ENCODE measurements at regions not wholly inside any gene's neighbourhood (a gene's known extent, or its start where the extent isn't known, plus 50 kb on each side); places are given as distances from the start of the nearest gene placed in this dataset.
A peak's percentile ranks its signal among the peaks of the same experiment; 100 is the strongest.

- H3K4me3 ChIP-seq (replicated peaks in 1 of 3; ENCODE audit: low read depth in 2 of 3, low read length in 3 of 3): no peak overlapping the region
- Mint-ChIP-seq H3K4me1 (no peaks in the 10 kb centered on the region), H3K36me3 (no peaks in the 10 kb centered on the region), H3K4me3 (no peak overlapping the region), H3K27me3 (ENCODE audit: low read depth in 3 of 3) (peaks cover 0 to 5% (median under 1%) of the 10 kb centered on the region in 3 donors), H3K9me3 (no peaks in the 10 kb centered on the region), H3K27ac (no peak overlapping the region)
- WGBS (ENCODE audit: insufficient coverage): no CpG with 5 or more reads among the region's 4 CpGs
- H4K20me1 ChIP-seq (ENCODE audit: insufficient read depth, low read length): no peaks in the 10 kb centered on the region
- TF ChIP-seq, protein P1, sequence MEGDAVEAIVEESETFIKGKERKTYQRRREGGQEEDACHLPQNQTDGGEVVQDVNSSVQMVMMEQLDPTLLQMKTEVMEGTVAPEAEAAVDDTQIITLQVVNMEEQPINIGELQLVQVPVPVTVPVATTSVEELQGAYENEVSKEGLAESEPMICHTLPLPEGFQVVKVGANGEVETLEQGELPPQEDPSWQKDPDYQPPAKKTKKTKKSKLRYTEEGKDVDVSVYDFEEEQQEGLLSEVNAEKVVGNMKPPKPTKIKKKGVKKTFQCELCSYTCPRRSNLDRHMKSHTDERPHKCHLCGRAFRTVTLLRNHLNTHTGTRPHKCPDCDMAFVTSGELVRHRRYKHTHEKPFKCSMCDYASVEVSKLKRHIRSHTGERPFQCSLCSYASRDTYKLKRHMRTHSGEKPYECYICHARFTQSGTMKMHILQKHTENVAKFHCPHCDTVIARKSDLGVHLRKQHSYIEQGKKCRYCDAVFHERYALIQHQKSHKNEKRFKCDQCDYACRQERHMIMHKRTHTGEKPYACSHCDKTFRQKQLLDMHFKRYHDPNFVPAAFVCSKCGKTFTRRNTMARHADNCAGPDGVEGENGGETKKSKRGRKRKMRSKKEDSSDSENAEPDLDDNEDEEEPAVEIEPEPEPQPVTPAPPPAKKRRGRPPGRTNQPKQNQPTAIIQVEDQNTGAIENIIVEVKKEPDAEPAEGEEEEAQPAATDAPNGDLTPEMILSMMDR (IDR thresholded peaks at IDR 0.05): no peak
- H3K27ac ChIP-seq (ENCODE audit: low read depth in 1 of 2, low read length in 2 of 2): no peak overlapping the region
- no peaks in the 10 kb centered on the region for H3K9me3 ChIP-seq (replicated peaks in 1 of 2; ENCODE audit: control insufficient read depth in 1 of 2, insufficient read depth in 1 of 2, low read length in 2 of 2)
- H3K36me3 ChIP-seq (replicated peaks in 1 of 2; ENCODE audit: control insufficient read depth in 1 of 2, insufficient read depth in 2 of 2, low read length in 2 of 2): no peaks in the 10 kb centered on the region
- H3K4me1 ChIP-seq (ENCODE audit: control insufficient read depth in 1 of 2, insufficient read depth in 2 of 2, low read length in 2 of 2): no peaks in the 10 kb centered on the region
- no peak overlapping the region for H3K9ac ChIP-seq (ENCODE audit: insufficient read depth, low read length, poor library complexity, severe bottlenecking)
- no peak overlapping the region for H3K4me2 ChIP-seq (replicated peaks; ENCODE audit: extremely low read depth, low read length, poor library complexity, severe bottlenecking)
- no peaks in the 10 kb centered on the region for H3K79me2 ChIP-seq (ENCODE audit: insufficient read depth, low read length)
- intact Hi-C loops (cut with micrococcal nuclease): no loop called here
- no peak for DNase-seq
- H2AFZ ChIP-seq (ENCODE audit: insufficient read depth, low read depth, low read length, poor library complexity, severe bottlenecking): no peak overlapping the region
- H3K27me3 ChIP-seq (ENCODE audit: control insufficient read depth in 2 of 2, insufficient read depth in 2 of 2, low read length in 2 of 2): no peaks in the 10 kb centered on the region
These were observed 122.2 kb downstream of the ZBTB18 start for GRCh38 chr1:244173240-244173639.

- DNase-seq: no peak
- Histone ChIP-seq H3K27ac (ENCODE audit: low read depth in 1 of 2, low read length in 2 of 2) (no peak overlapping the region), H3K79me2 (ENCODE audit: insufficient read depth, low read length) (no peaks in the 10 kb centered on the region), H3K4me2 (replicated peaks; ENCODE audit: extremely low read depth, low read length, poor library complexity, severe bottlenecking) (no peak overlapping the region), H3K4me1 (ENCODE audit: control insufficient read depth in 1 of 2, insufficient read depth in 2 of 2, low read length in 2 of 2) (no peaks in the 10 kb centered on the region), H3K9ac (ENCODE audit: insufficient read depth, low read length, poor library complexity, severe bottlenecking) (no peak overlapping the region), H3K9me3 (replicated peaks in 1 of 2; ENCODE audit: control insufficient read depth in 1 of 2, insufficient read depth in 1 of 2, low read length in 2 of 2) (no peaks in the 10 kb centered on the region), H3K27me3 (ENCODE audit: control insufficient read depth in 2 of 2, insufficient read depth in 2 of 2, low read length in 2 of 2) (no peaks in the 10 kb centered on the region), H3K36me3 (replicated peaks in 1 of 2; ENCODE audit: control insufficient read depth in 1 of 2, insufficient read depth in 2 of 2, low read length in 2 of 2) (no peaks in the 10 kb centered on the region), H2AFZ (ENCODE audit: insufficient read depth, low read depth, low read length, poor library complexity, severe bottlenecking) (peak overlapping the region; percentile 30), H4K20me1 (ENCODE audit: insufficient read depth, low read length) (no peaks in the 10 kb centered on the region), H3K4me3 (replicated peaks in 1 of 3; ENCODE audit: low read depth in 2 of 3, low read length in 3 of 3) (no peak overlapping the region)
- TF ChIP-seq, protein P1 (IDR thresholded peaks at IDR 0.05): no peak
- 92% methylated on average over 4 of the region's 6 CpGs for WGBS (ENCODE audit: insufficient coverage)
- intact Hi-C loops (cut with micrococcal nuclease): no loop called here
- Mint-ChIP-seq H3K27me3 (ENCODE audit: low read depth in 3 of 3) (peaks cover 0 to 5% (median 3%) of the 10 kb centered on the region in 3 donors), H3K4me3 (no peak overlapping the region), H3K9me3 (no peaks in the 10 kb centered on the region), H3K4me1 (peaks cover 2% of the 10 kb centered on the region), H3K36me3 (no peaks in the 10 kb centered on the region), H3K27ac (no peak overlapping the region)
These were observed 122.7 kb downstream of the ZBTB18 start for GRCh38 chr1:244173769-244174168.

Data from CD14-positive monocyte (primary cell).